ENCODE measurements at regions not wholly inside any gene's neighbourhood (a gene's known extent, or its start where the extent isn't known, plus 50 kb on each side); places are given as distances from the start of the nearest gene placed in this dataset.

- Histone ChIP-seq H4K20me1 (ENCODE audit: insufficient read depth) (no peaks in the 10 kb centered on the region), H3K9me2 (ENCODE audit: insufficient read depth, low read length) (no peaks in the 10 kb centered on the region), H3K4me3 (ENCODE audit: low read length) (no peak overlapping the region), H2AFZ (ENCODE audit: low read depth, low read length) (no peak overlapping the region), H3K36me3 (ENCODE audit: insufficient read depth, low read length) (no peaks in the 10 kb centered on the region), H3K9me3 (ENCODE audit: low read length) (no peaks in the 10 kb centered on the region), H3F3A (ENCODE audit: insufficient read depth, low read length, poor library complexity, severe bottlenecking) (no peaks in the 10 kb centered on the region), H3K79me2 (replicated peaks; ENCODE audit: insufficient read depth, low read length) (no peaks in the 10 kb centered on the region), H3K9ac (ENCODE audit: low read length) (no peak overlapping the region), H3K27ac (ENCODE audit: low read length) (no peak overlapping the region), H3K27me3 (ENCODE audit: insufficient read depth, low read depth, low read length) (no peaks in the 10 kb centered on the region), H3K4me2 (ENCODE audit: low read length) (no peak overlapping the region)
- no peak for TF ChIP-seq CTCF (IDR thresholded peaks at IDR 0.05; ENCODE audit: poor library complexity, severe bottlenecking)
- no peak for TF ChIP-seq EP300 (conservative IDR thresholded peaks at IDR 0.05; ENCODE audit: poor library complexity, severe bottlenecking)
- TF ChIP-seq TAF1 (IDR thresholded peaks at IDR 0.05; ENCODE audit: low read depth) = no peak
- TF ChIP-seq REST (IDR thresholded peaks at IDR 0.05; ENCODE audit: borderline replicate concordance) = no peak
- no peak for TF ChIP-seq POLR2AphosphoS5 (IDR thresholded peaks at IDR 0.05)
- TF ChIP-seq RAD21 (conservative IDR thresholded peaks at IDR 0.05) = no peak
- TF ChIP-seq MXI1 (conservative IDR thresholded peaks at IDR 0.05; ENCODE audit: poor library complexity, severe bottlenecking) = no peak
- no peak for TF ChIP-seq SMC3 (conservative IDR thresholded peaks at IDR 0.05; ENCODE audit: poor library complexity)
- no peak for TF ChIP-seq EZH2 (IDR thresholded peaks at IDR 0.05; ENCODE audit: borderline replicate concordance, insufficient read depth, low read length, poor library complexity, severe bottlenecking)
Measured at GRCh38 chr18:46275370-46275769, 171.2 kb downstream of the HAUS1 start.

- H3K9ac ChIP-seq (ENCODE audit: low read length) = no peak overlapping the region
- H3K27ac ChIP-seq (ENCODE audit: low read length) = no peak overlapping the region
- no peak overlapping the region for H3K4me3 ChIP-seq (ENCODE audit: low read length)
- TF ChIP-seq RAD21 (conservative IDR thresholded peaks at IDR 0.05) = no peak
- no peak for TF ChIP-seq MXI1 (conservative IDR thresholded peaks at IDR 0.05; ENCODE audit: poor library complexity, severe bottlenecking)
- TF ChIP-seq EP300 (conservative IDR thresholded peaks at IDR 0.05; ENCODE audit: poor library complexity, severe bottlenecking) = no peak
- TF ChIP-seq REST (IDR thresholded peaks at IDR 0.05; ENCODE audit: borderline replicate concordance) = no peak
- no peak for TF ChIP-seq TAF1 (IDR thresholded peaks at IDR 0.05; ENCODE audit: low read depth)
- TF ChIP-seq EZH2 (IDR thresholded peaks at IDR 0.05; ENCODE audit: borderline replicate concordance, insufficient read depth, low read length, poor library complexity, severe bottlenecking) = no peak
- TF ChIP-seq POLR2AphosphoS5 (IDR thresholded peaks at IDR 0.05) = no peak
- TF ChIP-seq CTCF (IDR thresholded peaks at IDR 0.05; ENCODE audit: poor library complexity, severe bottlenecking) = no peak
- no peak for TF ChIP-seq SMC3 (conservative IDR thresholded peaks at IDR 0.05; ENCODE audit: poor library complexity)
- H3F3A ChIP-seq (ENCODE audit: insufficient read depth, low read length, poor library complexity, severe bottlenecking) = no peaks in the 10 kb centered on the region
- H3K9me2 ChIP-seq (ENCODE audit: insufficient read depth, low read length) = no peaks in the 10 kb centered on the region
- no peaks in the 10 kb centered on the region for H4K20me1 ChIP-seq (ENCODE audit: insufficient read depth)
- no peaks in the 10 kb centered on the region for H3K79me2 ChIP-seq (replicated peaks; ENCODE audit: insufficient read depth, low read length)
- no peak overlapping the region for H2AFZ ChIP-seq (ENCODE audit: low read depth, low read length)
- no peaks in the 10 kb centered on the region for H3K36me3 ChIP-seq (ENCODE audit: insufficient read depth, low read length)
- no peak overlapping the region for H3K4me2 ChIP-seq (ENCODE audit: low read length)
- no peaks in the 10 kb centered on the region for H3K27me3 ChIP-seq (ENCODE audit: insufficient read depth, low read depth, low read length)
- no peaks in the 10 kb centered on the region for H3K9me3 ChIP-seq (ENCODE audit: low read length)
Measured at GRCh38 chr18:46276748-46277147, 172.6 kb downstream of the HAUS1 start.

Data from neural cell (in vitro differentiated cells).